VCaP (cell line): ENCODE measurements at regions not wholly inside any gene's neighbourhood (a gene's known extent, or its start where the extent isn't known, plus 50 kb on each side); places are given as distances from the start of the nearest gene placed in this dataset.

Source experiments
- H3K27ac ChIP-seq: fragments of 450-650 bp; 2 replicates; pipeline ENCODE4 v1.5.1; 2017
- TF ChIP-seq, protein P1 (sequence below): fragments of 450-650 bp; conservative IDR thresholded peaks from 2 replicates; pipeline ENCODE4 v1.5.1; 2017; ENCODE audit warnings: mild to moderate bottlenecking, moderate library complexity

GRCh38 chr2:120600335-120600734 lies 135.3 kb upstream of the GLI2 start:
- H3K27ac ChIP-seq: no peak overlapping the region
- TF ChIP-seq, protein P1, sequence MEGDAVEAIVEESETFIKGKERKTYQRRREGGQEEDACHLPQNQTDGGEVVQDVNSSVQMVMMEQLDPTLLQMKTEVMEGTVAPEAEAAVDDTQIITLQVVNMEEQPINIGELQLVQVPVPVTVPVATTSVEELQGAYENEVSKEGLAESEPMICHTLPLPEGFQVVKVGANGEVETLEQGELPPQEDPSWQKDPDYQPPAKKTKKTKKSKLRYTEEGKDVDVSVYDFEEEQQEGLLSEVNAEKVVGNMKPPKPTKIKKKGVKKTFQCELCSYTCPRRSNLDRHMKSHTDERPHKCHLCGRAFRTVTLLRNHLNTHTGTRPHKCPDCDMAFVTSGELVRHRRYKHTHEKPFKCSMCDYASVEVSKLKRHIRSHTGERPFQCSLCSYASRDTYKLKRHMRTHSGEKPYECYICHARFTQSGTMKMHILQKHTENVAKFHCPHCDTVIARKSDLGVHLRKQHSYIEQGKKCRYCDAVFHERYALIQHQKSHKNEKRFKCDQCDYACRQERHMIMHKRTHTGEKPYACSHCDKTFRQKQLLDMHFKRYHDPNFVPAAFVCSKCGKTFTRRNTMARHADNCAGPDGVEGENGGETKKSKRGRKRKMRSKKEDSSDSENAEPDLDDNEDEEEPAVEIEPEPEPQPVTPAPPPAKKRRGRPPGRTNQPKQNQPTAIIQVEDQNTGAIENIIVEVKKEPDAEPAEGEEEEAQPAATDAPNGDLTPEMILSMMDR: no peak

DNA sequence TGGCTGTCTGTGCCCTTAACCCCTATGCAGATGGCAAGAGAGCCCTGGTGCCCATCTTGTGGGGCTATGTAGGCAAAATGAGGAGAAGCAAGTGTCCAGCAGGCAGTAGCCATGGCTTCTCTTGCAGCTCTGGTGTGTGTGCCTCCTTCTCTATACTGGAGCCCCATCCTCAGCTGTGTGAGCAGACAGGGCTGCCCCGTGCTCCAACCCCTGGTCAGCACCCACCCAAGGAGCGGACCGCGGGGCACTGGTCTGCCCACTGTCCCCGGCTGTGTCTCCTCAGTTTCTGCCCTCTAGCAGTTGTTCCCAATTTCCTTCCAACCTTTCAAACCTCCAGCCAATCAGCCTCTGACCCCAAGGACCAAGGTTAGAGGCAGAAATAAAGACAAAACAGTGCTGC lies 134.9 kb upstream of the GLI2 start:
- TF ChIP-seq, protein P1: no peak
- no peak overlapping the region for H3K27ac ChIP-seq

DNA sequence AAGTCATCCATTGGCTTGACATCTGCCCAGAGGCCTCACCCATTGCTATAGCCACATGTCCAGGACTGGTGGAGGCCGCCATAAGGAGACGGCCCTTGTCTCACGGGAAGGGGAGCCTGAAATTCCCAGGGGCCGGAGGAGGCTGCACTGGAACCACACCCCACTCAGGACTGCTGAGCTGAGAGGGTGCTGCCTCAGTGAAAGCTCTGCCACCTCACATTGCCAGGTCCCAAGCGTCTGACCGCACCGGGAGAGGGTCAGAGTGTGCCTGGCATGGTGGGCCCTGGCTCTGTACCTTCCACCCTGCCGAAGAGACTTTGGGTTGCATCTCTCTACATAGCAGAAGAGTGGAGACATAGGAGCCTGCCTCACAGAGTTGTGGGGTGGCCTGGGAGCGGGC lies 134.1 kb upstream of the GLI2 start:
- TF ChIP-seq, protein P1: no peak
- no peak overlapping the region for H3K27ac ChIP-seq

DNA sequence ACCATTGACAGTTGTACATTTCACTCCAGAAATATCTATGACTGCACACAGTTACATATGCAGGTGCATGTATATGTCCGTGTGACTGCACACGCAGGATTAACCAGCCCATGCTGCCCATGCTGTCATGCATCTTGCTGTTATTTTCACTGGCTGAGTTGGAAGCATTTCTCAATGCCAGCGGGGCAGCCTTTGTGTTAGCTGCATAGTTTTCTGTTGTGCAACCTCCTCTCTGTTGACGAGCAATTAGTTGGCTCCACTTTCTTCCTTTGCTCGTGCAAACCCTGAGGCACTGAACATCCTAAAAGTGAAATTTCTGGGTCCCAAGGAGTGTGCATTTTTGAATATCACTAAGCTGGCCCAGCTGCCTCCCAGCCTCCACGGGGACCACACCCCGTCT lies 133.4 kb upstream of the GLI2 start:
- TF ChIP-seq, protein P1: no peak
- H3K27ac ChIP-seq: no peak overlapping the region

DNA sequence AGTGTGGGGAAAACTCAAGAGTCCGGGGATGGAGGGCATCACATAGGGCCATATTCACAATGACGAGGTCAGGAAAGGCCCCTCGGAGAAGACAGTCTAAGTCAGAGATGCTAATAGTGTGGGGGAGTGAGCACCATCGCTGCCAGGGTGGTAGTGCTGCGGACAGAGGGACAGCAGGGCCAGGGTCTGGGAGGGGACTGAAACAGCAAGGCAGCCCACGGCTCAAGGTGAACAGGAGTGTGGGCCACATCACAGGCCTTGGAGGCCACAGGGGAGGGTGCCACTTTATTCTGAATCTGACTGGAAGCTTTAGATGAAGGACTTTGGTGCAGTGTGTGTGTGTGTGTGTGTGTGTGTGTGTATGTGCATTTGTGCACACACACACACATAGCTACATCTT lies 130.9 kb upstream of the GLI2 start:
- H3K27ac ChIP-seq: no peak overlapping the region
- TF ChIP-seq, protein P1: no peak

GRCh38 chr2:120605231-120605935 lies 130.3 kb upstream of the GLI2 start:
- TF ChIP-seq, protein P1: no peak
- H3K27ac ChIP-seq: no peak overlapping the region

DNA sequence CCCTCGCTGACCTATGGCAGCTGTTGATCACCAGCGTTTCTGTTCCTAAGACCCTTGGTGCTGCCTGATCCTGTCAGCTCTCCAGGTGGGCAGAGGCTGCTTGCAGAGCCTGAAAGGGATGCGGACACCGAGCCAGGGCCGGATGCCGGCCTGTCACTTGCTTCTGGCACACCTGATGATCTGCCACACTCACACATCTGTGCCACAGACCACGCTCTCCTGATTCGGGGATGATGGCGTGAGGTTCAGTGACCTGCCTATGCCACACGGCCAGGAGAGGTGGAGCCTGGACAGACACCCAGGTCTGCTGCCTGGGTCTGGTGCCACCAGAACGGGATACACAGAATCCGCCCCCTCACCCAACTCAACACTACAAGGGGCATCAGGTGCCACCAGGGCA lies 129.4 kb upstream of the GLI2 start:
- TF ChIP-seq, protein P1: no peak
- no peak overlapping the region for H3K27ac ChIP-seq
